ENCODE measurements at regions not wholly inside any gene's neighbourhood (a gene's known extent, or its start where the extent isn't known, plus 50 kb on each side); places are given as distances from the start of the nearest gene placed in this dataset.
A peak's percentile ranks its signal among the peaks of the same experiment; 100 is the strongest.

DNA sequence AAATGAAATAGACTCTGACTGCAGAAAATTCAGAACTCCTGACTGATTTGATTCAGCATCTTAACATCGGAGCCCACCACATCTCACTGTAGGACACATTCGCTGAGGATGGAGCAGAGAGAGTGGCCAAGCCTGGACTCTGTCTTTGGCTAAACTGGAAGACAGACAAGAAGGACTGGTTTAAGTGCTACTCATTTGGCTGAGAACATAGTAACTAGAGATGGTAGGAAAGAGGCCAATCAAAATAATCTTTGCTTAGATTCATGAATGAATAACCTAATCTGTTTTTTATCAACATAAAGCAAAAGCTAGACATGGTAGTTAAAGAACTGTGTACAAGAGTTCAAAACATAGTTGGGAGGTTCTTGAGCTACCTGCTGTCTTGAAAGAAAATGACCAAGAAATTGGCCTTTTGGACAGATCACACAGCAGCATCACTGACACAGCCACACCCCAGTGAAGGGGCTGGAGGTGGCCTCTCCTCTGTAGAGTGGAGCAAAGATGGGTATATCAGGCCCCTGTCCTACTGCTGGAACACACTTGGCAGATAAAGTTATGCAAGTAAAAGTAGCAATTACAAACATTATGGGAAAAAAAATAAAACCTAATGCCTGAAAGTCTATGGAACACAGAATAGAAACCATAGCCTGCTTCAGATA, 87.1 kb upstream of the NT5E start:
- no peak for TF ChIP-seq FOXM1 (IDR thresholded peaks at IDR 0.05; ENCODE audit: borderline replicate concordance, low read depth)
- TF ChIP-seq TCF12 (IDR thresholded peaks at IDR 0.05; ENCODE audit: low read depth) = no peak
- TF ChIP-seq, protein P1, sequence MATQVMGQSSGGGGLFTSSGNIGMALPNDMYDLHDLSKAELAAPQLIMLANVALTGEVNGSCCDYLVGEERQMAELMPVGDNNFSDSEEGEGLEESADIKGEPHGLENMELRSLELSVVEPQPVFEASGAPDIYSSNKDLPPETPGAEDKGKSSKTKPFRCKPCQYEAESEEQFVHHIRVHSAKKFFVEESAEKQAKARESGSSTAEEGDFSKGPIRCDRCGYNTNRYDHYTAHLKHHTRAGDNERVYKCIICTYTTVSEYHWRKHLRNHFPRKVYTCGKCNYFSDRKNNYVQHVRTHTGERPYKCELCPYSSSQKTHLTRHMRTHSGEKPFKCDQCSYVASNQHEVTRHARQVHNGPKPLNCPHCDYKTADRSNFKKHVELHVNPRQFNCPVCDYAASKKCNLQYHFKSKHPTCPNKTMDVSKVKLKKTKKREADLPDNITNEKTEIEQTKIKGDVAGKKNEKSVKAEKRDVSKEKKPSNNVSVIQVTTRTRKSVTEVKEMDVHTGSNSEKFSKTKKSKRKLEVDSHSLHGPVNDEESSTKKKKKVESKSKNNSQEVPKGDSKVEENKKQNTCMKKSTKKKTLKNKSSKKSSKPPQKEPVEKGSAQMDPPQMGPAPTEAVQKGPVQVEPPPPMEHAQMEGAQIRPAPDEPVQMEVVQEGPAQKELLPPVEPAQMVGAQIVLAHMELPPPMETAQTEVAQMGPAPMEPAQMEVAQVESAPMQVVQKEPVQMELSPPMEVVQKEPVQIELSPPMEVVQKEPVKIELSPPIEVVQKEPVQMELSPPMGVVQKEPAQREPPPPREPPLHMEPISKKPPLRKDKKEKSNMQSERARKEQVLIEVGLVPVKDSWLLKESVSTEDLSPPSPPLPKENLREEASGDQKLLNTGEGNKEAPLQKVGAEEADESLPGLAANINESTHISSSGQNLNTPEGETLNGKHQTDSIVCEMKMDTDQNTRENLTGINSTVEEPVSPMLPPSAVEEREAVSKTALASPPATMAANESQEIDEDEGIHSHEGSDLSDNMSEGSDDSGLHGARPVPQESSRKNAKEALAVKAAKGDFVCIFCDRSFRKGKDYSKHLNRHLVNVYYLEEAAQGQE (IDR thresholded peaks at IDR 0.05; ENCODE audit: low read depth) = no peak
- TF ChIP-seq EP300 (IDR thresholded peaks at IDR 0.05; ENCODE audit: borderline replicate concordance) = no peak
- no peak for TF ChIP-seq YY1 (IDR thresholded peaks at IDR 0.05; ENCODE audit: low read depth)
- TF ChIP-seq, protein P2, sequence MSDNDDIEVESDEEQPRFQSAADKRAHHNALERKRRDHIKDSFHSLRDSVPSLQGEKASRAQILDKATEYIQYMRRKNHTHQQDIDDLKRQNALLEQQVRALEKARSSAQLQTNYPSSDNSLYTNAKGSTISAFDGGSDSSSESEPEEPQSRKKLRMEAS (IDR thresholded peaks at IDR 0.05) = no peak
- no peak for TF ChIP-seq RAD21 (IDR thresholded peaks at IDR 0.05; ENCODE audit: low read depth)
- no peak for TF ChIP-seq ZBTB7A (IDR thresholded peaks at IDR 0.05; ENCODE audit: low read depth)
- TF ChIP-seq TEAD4 (IDR thresholded peaks at IDR 0.05) = no peak
- TF ChIP-seq CEBPB (IDR thresholded peaks at IDR 0.05) = no peak
- TF ChIP-seq, protein P3, sequence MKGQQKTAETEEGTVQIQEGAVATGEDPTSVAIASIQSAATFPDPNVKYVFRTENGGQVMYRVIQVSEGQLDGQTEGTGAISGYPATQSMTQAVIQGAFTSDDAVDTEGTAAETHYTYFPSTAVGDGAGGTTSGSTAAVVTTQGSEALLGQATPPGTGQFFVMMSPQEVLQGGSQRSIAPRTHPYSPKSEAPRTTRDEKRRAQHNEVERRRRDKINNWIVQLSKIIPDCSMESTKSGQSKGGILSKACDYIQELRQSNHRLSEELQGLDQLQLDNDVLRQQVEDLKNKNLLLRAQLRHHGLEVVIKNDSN (IDR thresholded peaks at IDR 0.05) = no peak
- TF ChIP-seq NFIC (IDR thresholded peaks at IDR 0.05) = no peak
- no peak for TF ChIP-seq TAF1 (IDR thresholded peaks at IDR 0.05; ENCODE audit: low read depth)
- no peak for TF ChIP-seq EGR1 (IDR thresholded peaks at IDR 0.05)
- TF ChIP-seq CREB1 (IDR thresholded peaks at IDR 0.05; ENCODE audit: low read depth) = no peak

DNA sequence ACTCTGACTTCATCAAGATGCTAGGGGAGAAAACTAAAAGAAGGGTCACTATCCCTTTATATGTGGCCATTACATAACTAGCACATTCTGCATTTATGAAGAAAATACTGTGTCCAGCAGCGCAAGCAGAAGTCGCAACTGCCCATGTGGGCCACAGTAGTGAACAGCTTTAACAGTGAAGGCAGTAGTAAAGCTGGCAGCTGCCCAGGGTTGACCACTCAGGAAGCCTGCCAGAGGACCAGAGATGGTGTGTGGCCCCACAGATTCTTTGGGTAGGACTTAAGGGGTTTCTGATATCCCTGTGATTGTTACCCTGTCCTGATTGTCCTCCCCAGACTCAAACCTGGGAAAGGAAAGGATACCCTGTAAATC, 88.3 kb upstream of the NT5E start:
- TF ChIP-seq TEAD4 (IDR thresholded peaks at IDR 0.05) = no peak
- TF ChIP-seq FOXM1 (IDR thresholded peaks at IDR 0.05; ENCODE audit: borderline replicate concordance, low read depth) = no peak
- no peak for TF ChIP-seq RAD21 (IDR thresholded peaks at IDR 0.05; ENCODE audit: low read depth)
- TF ChIP-seq EP300 (IDR thresholded peaks at IDR 0.05; ENCODE audit: borderline replicate concordance) = no peak
- TF ChIP-seq TCF12 (IDR thresholded peaks at IDR 0.05; ENCODE audit: low read depth) = no peak
- TF ChIP-seq, protein P1 (IDR thresholded peaks at IDR 0.05; ENCODE audit: low read depth) = no peak
- TF ChIP-seq, protein P2 (IDR thresholded peaks at IDR 0.05) = no peak
- TF ChIP-seq TAF1 (IDR thresholded peaks at IDR 0.05; ENCODE audit: low read depth) = no peak
- TF ChIP-seq, protein P3 (IDR thresholded peaks at IDR 0.05) = no peak
- TF ChIP-seq ZBTB7A (IDR thresholded peaks at IDR 0.05; ENCODE audit: low read depth) = no peak
- no peak for TF ChIP-seq EGR1 (IDR thresholded peaks at IDR 0.05)
- no peak for TF ChIP-seq NFIC (IDR thresholded peaks at IDR 0.05)
- no peak for TF ChIP-seq YY1 (IDR thresholded peaks at IDR 0.05; ENCODE audit: low read depth)
- TF ChIP-seq CEBPB (IDR thresholded peaks at IDR 0.05) = no peak
- no peak for TF ChIP-seq CREB1 (IDR thresholded peaks at IDR 0.05; ENCODE audit: low read depth)

DNA sequence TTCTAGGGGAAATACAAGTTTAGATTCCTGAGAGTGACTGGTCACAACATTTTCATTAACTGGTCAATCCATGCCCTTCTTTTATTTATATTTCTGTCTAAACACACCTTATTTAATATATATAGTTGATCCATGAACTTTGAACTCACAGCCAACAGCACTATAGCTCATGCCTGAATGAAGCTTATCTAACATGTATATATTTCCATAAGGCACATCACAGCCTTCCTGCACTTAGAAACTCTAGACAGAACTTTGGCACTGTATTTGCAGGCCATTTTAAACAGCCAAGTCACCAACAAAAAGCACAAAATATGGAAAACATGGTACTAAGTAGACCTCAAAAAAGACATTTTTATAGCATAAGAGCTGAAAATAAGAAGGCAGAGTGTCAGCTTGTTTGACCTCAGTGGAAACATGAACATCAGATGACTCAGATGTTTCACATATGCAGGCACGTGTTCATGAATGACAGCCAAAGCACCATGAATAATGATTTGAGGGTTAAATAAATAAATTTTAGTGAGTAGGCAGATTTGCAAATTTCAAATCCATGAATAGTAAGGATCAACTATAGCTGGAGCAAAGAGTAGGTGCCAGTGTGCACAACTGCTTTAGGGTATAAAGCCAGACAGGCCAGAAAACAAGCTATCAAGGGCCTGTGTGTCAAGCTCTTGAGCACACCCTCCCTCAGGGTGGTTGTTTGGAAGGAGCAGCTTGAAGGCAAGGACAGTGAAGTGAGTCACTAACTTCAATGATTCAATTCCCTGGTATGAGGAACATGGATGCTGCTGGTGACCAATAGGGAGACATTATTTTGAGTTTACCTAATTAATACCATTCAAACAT, 88.9 kb upstream of the NT5E start:
- TF ChIP-seq, protein P3 (IDR thresholded peaks at IDR 0.05) = peak; percentile 56
- TF ChIP-seq TEAD4 (IDR thresholded peaks at IDR 0.05) (peak; percentile 52), TAF1 (IDR thresholded peaks at IDR 0.05; ENCODE audit: low read depth) (no peak)
- TF ChIP-seq, protein P2 (IDR thresholded peaks at IDR 0.05) = peak; percentile 79; the same call in 1 of the 2 replicates

DNA sequence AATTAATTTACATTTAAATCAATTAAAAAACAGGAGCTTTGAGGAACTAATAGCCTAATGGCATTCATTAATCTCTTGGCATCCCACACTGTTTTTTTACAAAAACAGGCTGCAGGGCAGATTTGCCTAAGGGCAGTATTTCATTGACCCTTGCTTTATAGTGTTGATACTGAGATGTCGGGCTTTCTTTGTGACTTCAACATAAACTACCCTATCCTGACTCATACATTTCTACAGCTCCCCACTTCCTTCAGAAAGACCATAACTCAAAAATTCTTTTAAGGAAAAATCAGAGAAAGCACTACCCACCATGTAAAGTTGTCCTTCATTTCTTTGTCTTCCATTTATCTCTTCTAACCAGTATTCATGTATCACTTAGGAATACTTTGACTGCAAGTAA, 92.2 kb upstream of the NT5E start:
- no peak for TF ChIP-seq FOXM1 (IDR thresholded peaks at IDR 0.05; ENCODE audit: borderline replicate concordance, low read depth)
- TF ChIP-seq YY1 (IDR thresholded peaks at IDR 0.05; ENCODE audit: low read depth) = no peak
- TF ChIP-seq, protein P2 (IDR thresholded peaks at IDR 0.05) = no peak
- TF ChIP-seq, protein P3 (IDR thresholded peaks at IDR 0.05) = no peak
- no peak for TF ChIP-seq EP300 (IDR thresholded peaks at IDR 0.05; ENCODE audit: borderline replicate concordance)
- no peak for TF ChIP-seq TAF1 (IDR thresholded peaks at IDR 0.05; ENCODE audit: low read depth)
- no peak for TF ChIP-seq RAD21 (IDR thresholded peaks at IDR 0.05; ENCODE audit: low read depth)
- TF ChIP-seq, protein P1 (IDR thresholded peaks at IDR 0.05; ENCODE audit: low read depth) = no peak
- no peak for TF ChIP-seq CEBPB (IDR thresholded peaks at IDR 0.05)
- no peak for TF ChIP-seq TEAD4 (IDR thresholded peaks at IDR 0.05)
- no peak for TF ChIP-seq NFIC (IDR thresholded peaks at IDR 0.05)
- no peak for TF ChIP-seq CREB1 (IDR thresholded peaks at IDR 0.05; ENCODE audit: low read depth)
- TF ChIP-seq ZBTB7A (IDR thresholded peaks at IDR 0.05; ENCODE audit: low read depth) = no peak
- no peak for TF ChIP-seq EGR1 (IDR thresholded peaks at IDR 0.05)
- TF ChIP-seq TCF12 (IDR thresholded peaks at IDR 0.05; ENCODE audit: low read depth) = no peak

All from Ishikawa (cell line).